Endothelial cell of umbilical vein (primary cell): ENCODE measurements at regions not wholly inside any gene's neighbourhood (a gene's known extent, or its start where the extent isn't known, plus 50 kb on each side); places are given as distances from the start of the nearest gene placed in this dataset.

Source experiments
- BruUV-seq: library from RNA; stranded (reverse); fragments of 400-500 nt; replicated peaks from 2 replicates; lab custom pipeline; 2021; lab: Mats Ljungman, UMichigan
- CTCF ChIA-PET: fragments of 300-600, 350-600 bp; sonication (Branson Sonifier 250); formaldehyde crosslinking; loops from one replicate; lab custom pipeline; 2021; ENCODE audit warnings: antibody characterized with exemption, inconsistent platforms; lab: Charles Lee
- POLR2A ChIA-PET: fragments of 300-600, 350-600 bp; sonication (Branson Sonifier 250); formaldehyde crosslinking; loops from one replicate; lab custom pipeline; 2021; ENCODE audit warnings: antibody characterized with exemption, inconsistent platforms; lab: Charles Lee
- DNase-seq: peaks from one replicate; pipeline ENCODE4 v3.0.0-alpha.2; 2011; ENCODE audit warnings: low read depth, low spot score
- FAIRE-seq: peaks from 2 replicates; lab custom pipeline; 2011; peaks lifted over from hg19 to GRCh38; lab: Jason Lieb, UNC
- H2AFZ ChIP-seq: 2 replicates; pipeline ENCODE4 v1.6.0; 2012; ENCODE audit warnings: low read depth, low read length, control low read depth, inconsistent platforms
- H3K27ac ChIP-seq: 2 replicates; pipeline ENCODE4 v1.5.1; 2011; ENCODE audit warnings: low read depth, mild to moderate bottlenecking, control low read depth, low read length, moderate library complexity; ENCODE audit not compliant: insufficient read depth
- H3K27me3 ChIP-seq, 2 experiments: 2 replicates each; pipeline versions ENCODE4 v1.6.0 to v1.6.1; 2011; ENCODE audit warnings: low read length in 2 of 2, mixed read lengths in 1 of 2; ENCODE audit not compliant: control insufficient read depth in 2 of 2, insufficient read depth in 2 of 2
- H3K36me3 ChIP-seq, 2 experiments: 2 replicates in 1 of 2; 3 replicates in 1 of 2; pipeline ENCODE4 v1.5.1; 2011; ENCODE audit warnings: low read length in 2 of 2, mild to moderate bottlenecking in 1 of 2, moderate library complexity in 1 of 2; ENCODE audit not compliant: control insufficient read depth in 2 of 2, insufficient read depth in 2 of 2; ENCODE audit errors: extremely low read depth in 1 of 2
- H3K4me1 ChIP-seq: 3 replicates; pipeline ENCODE4 v1.5.1; 2011; ENCODE audit warnings: mild to moderate bottlenecking, low read length; ENCODE audit not compliant: control insufficient read depth, insufficient read depth; ENCODE audit errors: extremely low read depth
- H3K4me2 ChIP-seq: 2 replicates; pipeline ENCODE4 v1.6.1; 2011; ENCODE audit warnings: low read length, control low read depth, mixed read lengths; ENCODE audit not compliant: insufficient read depth
- H3K4me3 ChIP-seq, 3 experiments: fragments of 200-600 bp in 1 of 3; sonication (generic), shearing (Covaris generic) in 1 of 3; replicated peaks in 1 of 3; 2 replicates each; pipeline ENCODE4 v1.5.1; 2011 to 2016; ENCODE audit warnings: control low read depth in 3 of 3, low read length in 3 of 3, mild to moderate bottlenecking in 2 of 3, inconsistent platforms in 1 of 3, low read depth in 1 of 3, moderate library complexity in 1 of 3; ENCODE audit not compliant: insufficient read depth in 1 of 3
- H3K79me2 ChIP-seq: 2 replicates; pipeline ENCODE4 v1.6.0; 2012; ENCODE audit warnings: low read length, inconsistent platforms; ENCODE audit not compliant: control insufficient read depth, insufficient read depth
- H3K9ac ChIP-seq: replicated peaks from 2 replicates; pipeline ENCODE3; 2011; ENCODE audit warnings: low read length, control low read depth; ENCODE audit not compliant: insufficient read depth; ENCODE audit errors: extremely low read depth
- H3K9me1 ChIP-seq: replicated peaks from 3 replicates; pipeline ENCODE4 v1.6.0; 2011; ENCODE audit warnings: mild to moderate bottlenecking, low read length; ENCODE audit not compliant: control insufficient read depth, insufficient read depth; ENCODE audit errors: extremely low read depth
- H3K9me3 ChIP-seq: replicated peaks from 2 replicates; pipeline ENCODE4 v1.5.1; 2012; ENCODE audit warnings: low read length, inconsistent platforms; ENCODE audit not compliant: control insufficient read depth, insufficient read depth
- H4K20me1 ChIP-seq: replicated peaks from 2 replicates; pipeline ENCODE3; 2011; ENCODE audit warnings: mild to moderate bottlenecking, low read length; ENCODE audit not compliant: control insufficient read depth, insufficient read depth; ENCODE audit errors: extremely low read depth
- CTCF ChIP-seq, 2 donors: IDR thresholded peaks; 1 replicate in 1 of 2; 2 replicates in 1 of 2; pipeline ENCODE4 v1.5.1; 2011; ENCODE audit warnings: low read length in 2 of 2, mild to moderate bottlenecking in 2 of 2, moderate library complexity in 2 of 2, control low read depth in 1 of 2, inconsistent platforms in 1 of 2, low read depth in 1 of 2; ENCODE audit not compliant: insufficient read depth in 1 of 2; ENCODE audit errors: extremely low read depth in 1 of 2
- EZH2 ChIP-seq: IDR thresholded peaks from 2 replicates; pipeline ENCODE4 v1.6.1; 2012; ENCODE audit warnings: borderline replicate concordance, low read depth, mild to moderate bottlenecking, moderate library complexity, low read length, inconsistent platforms; ENCODE audit not compliant: severe bottlenecking
- FOS ChIP-seq: IDR thresholded peaks from 2 replicates; pipeline ENCODE4 v1.6.1; 2011; ENCODE audit warnings: mild to moderate bottlenecking, low read length, moderate library complexity, borderline replicate concordance; ENCODE audit not compliant: insufficient read depth
- GATA2 ChIP-seq: IDR thresholded peaks from 2 replicates; pipeline ENCODE4 v1.7.0; 2011; ENCODE audit warnings: low read depth, mild to moderate bottlenecking, moderate library complexity, mixed read lengths, low read length; ENCODE audit not compliant: insufficient read length, insufficient read depth
- JUN ChIP-seq: IDR thresholded peaks from 2 replicates; pipeline ENCODE4 v1.6.1; 2011; ENCODE audit warnings: borderline replicate concordance, low read depth; ENCODE audit not compliant: insufficient read length, insufficient read depth
- MAX ChIP-seq: IDR thresholded peaks from 2 replicates; pipeline ENCODE4 v1.6.1; 2011; ENCODE audit not compliant: insufficient read depth, insufficient read length
- MYC ChIP-seq: IDR thresholded peaks from one replicate; pipeline ENCODE4 v1.6.1; 2011; ENCODE audit warnings: mild to moderate bottlenecking, low read depth, low read length
- POLR2A ChIP-seq: IDR thresholded peaks from 2 replicates; pipeline ENCODE4 v1.6.1; 2012; ENCODE audit warnings: low read depth, mild to moderate bottlenecking, control low read depth, low read length
- POLR2AphosphoS5 ChIP-seq: IDR thresholded peaks from 2 replicates; pipeline ENCODE4 v1.6.1; 2012; ENCODE audit warnings: low read depth, mild to moderate bottlenecking, control low read depth, low read length, moderate library complexity; ENCODE audit not compliant: insufficient read depth
- dilution Hi-C: fragments of 300-500 bp; cut with MboI; formaldehyde crosslinking; loops from one replicate; pipeline ENCODE4 v1.15.0; 2019; ENCODE audit warnings: low sequenced_read_pairs; ENCODE audit not compliant: extremely low pct_ligation_motif_present
- intact Hi-C: fragments of 100-400 bp; cut with micrococcal nuclease; formaldehyde crosslinking; loops from one replicate; pipeline ENCODE4 v1.10.0; 2022

GRCh38 chr6:149224399-149224798, 93.1 kb upstream of the TAB2 start:
- Histone ChIP-seq H3K4me3 (no peak overlapping the region), H3K79me2 (no peaks in the 10 kb centered on the region), H3K9me3 (no peaks in the 10 kb centered on the region), H3K9me1 (no peaks in the 10 kb centered on the region), H3K27me3 (peaks cover 12 to 13% of the 10 kb centered on the region in 2 experiments), H3K36me3 (no peaks in the 10 kb centered on the region), H4K20me1 (no peaks in the 10 kb centered on the region), H3K9ac (no peak overlapping the region), H3K27ac (no peak overlapping the region), H3K4me2 (no peak overlapping the region), H2AFZ (no peak overlapping the region), H3K4me1 (no peaks in the 10 kb centered on the region)
- DNase-seq (no peak), FAIRE-seq (no peak)
- BruUV-seq, result no TSS peak
- intact Hi-C loops, result no loop called here
- TF ChIP-seq JUN (no peak), FOS (no peak), EZH2 (no peak), POLR2A (no peak), MYC (no peak)
- CTCF ChIA-PET, result no interaction called here
- POLR2A ChIA-PET, result no interaction called here
- dilution Hi-C loops, result no loop called here

- ChIA-PET POLR2A (no interaction called here), CTCF (no interaction called here)
- Histone ChIP-seq H3K79me2 (no peaks in the 10 kb centered on the region), H3K9me1 (no peaks in the 10 kb centered on the region), H3K4me1 (no peaks in the 10 kb centered on the region), H3K27ac (no peak overlapping the region), H4K20me1 (no peaks in the 10 kb centered on the region), H2AFZ (no peak overlapping the region), H3K9ac (no peak overlapping the region), H3K36me3 (no peaks in the 10 kb centered on the region), H3K4me3 (no peak overlapping the region), H3K9me3 (no peaks in the 10 kb centered on the region), H3K4me2 (no peak overlapping the region), H3K27me3 (peaks cover 12 to 13% of the 10 kb centered on the region in 2 experiments)
- intact Hi-C loops (no loop called here), dilution Hi-C loops (no loop called here)
- TF ChIP-seq CTCF (IDR thresholded peaks at IDR 0.05; ENCODE audit: extremely low read depth in 1 of 2, insufficient read depth in 1 of 2, low read depth in 1 of 2, low read length in 2 of 2) (no peak), POLR2A (no peak), GATA2 (no peak), FOS (no peak), MAX (no peak), MYC (no peak), EZH2 (no peak), JUN (no peak), POLR2AphosphoS5 (no peak)
- no peak for FAIRE-seq
- DNase-seq, result no peak
- BruUV-seq, result no TSS peak
Observed at GRCh38 chr6:149225370-149225769, 92.1 kb upstream of the TAB2 start.
